ENCODE measurements at regions not wholly inside any gene's neighbourhood (a gene's known extent, or its start where the extent isn't known, plus 50 kb on each side); places are given as distances from the start of the nearest gene placed in this dataset.
"Not testable (repeated sequence)": the region's sequence is repeated elsewhere in the genome, so short reads cannot be mapped to it uniquely, and the experiment has no call there.

GRCh38 chr17:51389875-51390274 is 129.5 kb downstream of the UTP18 start:
- no peak for DNase-seq

DNA sequence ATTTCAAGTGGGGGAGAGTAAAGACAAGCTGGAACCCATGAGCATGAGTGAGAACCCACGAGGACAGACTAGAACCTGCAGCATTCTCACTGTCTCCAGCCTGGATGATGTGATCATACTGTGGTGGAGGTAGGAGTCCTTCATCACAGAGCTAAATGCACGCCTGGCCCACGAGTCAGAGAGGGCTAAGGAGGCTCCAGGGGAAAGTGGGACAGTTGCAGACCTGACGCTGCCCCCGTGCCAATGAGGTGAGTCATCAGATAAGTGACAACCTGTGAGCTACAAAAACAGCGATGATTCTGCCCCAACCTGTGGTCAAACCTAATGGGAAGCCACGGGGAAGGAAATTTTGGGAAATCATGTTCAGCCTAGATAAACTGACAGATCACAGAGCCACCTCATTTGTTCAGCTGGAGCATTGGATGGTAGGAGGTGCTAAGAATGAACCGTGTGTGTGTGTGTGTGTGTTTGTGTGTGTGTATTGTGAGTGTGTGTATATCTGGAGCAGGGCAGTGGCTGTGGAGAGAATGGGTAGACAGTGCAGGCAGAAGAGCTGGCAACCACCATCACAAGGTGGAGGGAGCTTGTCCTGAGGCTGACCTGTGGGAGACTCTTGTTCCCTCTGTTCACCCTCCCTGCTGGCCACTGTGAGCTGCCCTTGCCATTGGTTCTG is 131.8 kb downstream of the UTP18 start:
- DNase-seq, result no peak

GRCh38 chr17:51395621-51396020 is 135.3 kb downstream of the UTP18 start:
- DNase-seq, result no peak

GRCh38 chr17:51397361-51398127 is 137.2 kb downstream of the UTP18 start:
- DNase-seq, result no peak

GRCh38 chr17:51398128-51398525 is 137.8 kb downstream of the UTP18 start:
- DNase-seq, result no peak

DNA sequence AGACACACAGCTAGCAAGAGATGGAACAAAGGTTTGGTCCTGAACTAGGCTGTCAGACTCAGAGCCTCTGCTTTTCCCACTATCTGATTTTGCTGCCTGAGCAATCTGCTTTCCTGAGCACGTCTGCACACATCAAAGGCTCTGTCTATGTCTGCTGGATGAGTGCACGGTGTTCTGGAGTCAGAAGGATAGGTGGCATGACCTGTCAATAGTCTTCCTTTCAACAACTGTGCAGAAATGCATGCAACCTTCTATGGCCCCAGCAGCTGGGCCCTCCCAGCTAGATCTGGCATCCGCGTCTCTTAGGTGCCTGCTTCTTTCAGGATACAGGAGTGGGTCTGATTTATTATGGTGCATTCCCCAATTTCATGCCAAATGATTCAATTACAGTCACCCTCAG is 138.3 kb downstream of the UTP18 start:
- no peak for DNase-seq

GRCh38 chr17:51401279-51401678 is 140.9 kb downstream of the UTP18 start:
- no peak for DNase-seq

DNA sequence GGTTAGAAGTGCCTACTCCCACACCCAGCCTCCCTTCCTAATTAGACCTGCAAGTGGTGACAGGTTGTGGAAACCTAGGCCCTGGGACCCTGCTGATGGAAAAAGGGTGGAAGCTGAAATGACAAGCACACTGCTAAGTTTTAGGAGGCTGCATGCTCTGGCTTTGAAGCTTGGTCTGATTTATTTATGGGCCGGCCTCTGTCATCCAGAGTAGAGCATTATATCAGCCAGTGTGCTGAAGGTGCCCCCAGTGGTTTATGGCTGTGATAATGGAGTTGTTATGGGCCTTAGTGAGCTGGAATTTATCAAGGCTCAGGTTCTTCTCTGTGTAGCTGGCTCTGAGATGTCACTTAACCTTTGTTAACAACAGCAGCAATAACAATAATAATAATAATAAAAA is 142.6 kb downstream of the UTP18 start:
- DNase-seq, result no peak

- DNase-seq, result no peak
These were observed 147.2 kb downstream of the UTP18 start for GRCh38 chr17:51407576-51407975.

DNA sequence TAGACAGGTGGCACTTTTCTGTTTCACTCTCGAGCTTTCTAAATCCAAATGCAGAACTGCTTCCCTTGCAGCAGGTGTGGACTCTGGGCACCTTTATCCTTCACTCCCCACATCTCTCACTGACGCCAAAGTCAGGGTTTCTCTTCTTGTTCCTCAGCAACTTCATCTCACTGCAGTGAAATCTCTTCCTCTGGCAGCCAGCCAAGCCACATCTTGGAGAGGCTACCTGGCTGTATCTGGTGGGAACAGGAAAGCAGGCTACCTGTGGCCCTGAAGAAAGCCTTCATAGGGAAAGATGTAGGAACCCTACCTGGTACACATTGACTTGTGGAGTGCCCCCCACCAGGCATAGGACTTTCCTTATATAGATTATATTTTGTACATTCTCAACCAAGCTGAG is 159.1 kb downstream of the UTP18 start:
- DNase-seq, result no peak

GRCh38 chr17:51421525-51421924 is 161.2 kb downstream of the UTP18 start:
- DNase-seq, result no peak

- DNase-seq, result no peak
These were observed 162.3 kb downstream of the UTP18 start for GRCh38 chr17:51422634-51423033.

GRCh38 chr17:51423421-51424160 is 163.2 kb downstream of the UTP18 start:
- no peak for DNase-seq

DNA sequence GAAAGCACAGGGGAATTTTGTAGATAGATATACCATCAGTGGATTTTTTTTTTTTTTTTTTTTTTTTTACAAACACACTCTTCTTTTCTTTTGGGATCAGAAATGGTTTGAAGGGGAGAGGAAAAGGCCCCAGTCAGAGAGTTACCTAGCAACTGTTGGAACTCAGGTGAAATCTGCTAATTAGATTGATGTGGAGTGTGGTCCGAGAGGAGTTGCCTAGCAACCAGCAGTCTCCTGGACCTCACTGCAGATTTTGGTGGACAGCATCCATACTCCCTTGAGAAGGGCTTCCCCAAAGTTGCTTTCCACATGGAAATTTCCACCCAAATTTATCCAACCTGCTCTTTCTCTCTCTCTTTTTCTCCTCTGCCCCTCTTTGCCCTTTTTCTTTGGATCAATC is 165.4 kb downstream of the UTP18 start:
- no peak for DNase-seq

DNA sequence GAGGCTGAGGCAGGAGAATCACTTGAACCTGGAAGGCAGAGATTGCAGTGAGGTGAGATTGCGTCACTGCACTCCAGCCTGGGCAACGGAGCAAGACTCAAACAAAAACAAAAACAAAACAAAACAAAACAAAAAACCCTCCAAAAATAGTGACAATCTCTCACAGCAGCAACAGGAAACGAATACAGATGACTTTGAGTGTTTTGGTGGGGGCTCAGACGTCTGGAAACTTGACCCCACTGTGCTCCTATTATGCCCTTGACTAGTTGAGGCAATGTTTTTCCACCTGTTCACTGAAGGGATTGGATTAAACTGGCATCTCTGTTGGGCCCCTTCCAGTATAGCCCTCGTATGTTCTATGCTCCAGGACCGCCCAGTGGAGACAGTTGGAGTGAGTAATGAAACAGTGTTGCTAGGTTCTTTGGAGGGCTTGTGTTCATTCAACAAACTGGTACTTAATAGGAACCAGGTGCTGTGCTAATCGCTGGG is 167.0 kb downstream of the UTP18 start:
- DNase-seq, result no peak

DNA sequence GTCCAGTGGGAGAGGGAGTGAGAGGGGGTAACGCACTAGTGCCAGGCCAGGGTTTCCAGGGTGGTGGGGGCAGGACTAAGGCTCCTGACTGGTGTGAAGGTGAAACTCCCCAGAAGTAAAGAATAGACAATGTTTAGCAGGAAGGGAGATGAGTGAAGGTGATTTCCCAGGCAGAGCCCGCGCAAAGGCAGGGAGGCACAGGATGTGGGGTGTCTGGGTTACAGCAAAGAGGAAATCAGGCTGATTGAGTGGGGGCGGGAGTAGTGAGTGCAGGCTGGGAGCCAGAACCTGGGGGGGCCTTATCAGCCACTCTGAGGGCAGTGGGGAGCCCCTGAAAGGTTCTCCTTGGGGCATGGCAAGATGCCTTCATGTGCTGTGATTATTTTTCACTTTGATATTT is 167.5 kb downstream of the UTP18 start:
- DNase-seq, result no peak

DNA sequence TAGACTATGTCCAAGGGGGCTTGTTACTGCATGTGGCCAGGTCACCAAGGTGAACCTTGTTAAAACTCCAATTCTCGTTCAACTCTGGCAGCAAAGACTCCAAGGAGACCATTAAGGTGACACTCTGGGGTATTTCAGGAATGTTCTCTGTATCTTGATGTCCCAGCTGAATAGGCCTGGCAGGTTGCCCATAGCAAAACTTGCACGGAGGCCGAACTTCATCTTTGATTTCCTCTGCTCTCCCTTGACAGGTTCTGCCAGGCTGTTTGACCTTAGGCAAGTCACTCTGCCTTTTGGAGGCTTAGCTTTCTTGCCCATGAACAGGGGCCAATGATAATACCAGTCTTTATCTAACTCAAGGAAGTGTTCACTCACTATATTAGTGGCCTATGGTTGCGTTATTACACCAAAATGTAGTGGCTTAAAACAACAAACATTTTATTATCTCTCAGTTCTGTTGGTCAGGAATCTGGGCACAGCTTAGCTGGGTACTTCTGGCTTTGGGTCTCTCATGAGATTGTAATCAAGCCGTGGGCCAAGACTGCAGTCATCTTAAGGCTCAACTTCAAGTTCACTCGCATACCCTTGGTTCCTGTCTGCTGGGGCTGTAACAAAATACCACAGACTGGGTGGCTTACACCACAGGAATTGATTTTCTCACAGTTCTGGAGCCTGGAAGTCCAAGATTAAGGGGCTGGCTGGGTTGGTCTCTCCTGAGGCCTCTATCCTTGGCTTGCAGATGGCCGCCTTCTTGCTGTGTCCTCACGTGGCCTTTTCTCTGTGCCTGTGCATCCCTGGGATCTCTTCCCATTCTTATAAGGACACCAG is 168.5 kb downstream of the UTP18 start:
- DNase-seq, result no peak

- DNase-seq, result not testable (repeated sequence)
These were observed 169.6 kb downstream of the UTP18 start for GRCh38 chr17:51429938-51430337.

GRCh38 chr17:51430591-51430990 is 170.2 kb downstream of the UTP18 start:
- no peak for DNase-seq

DNA sequence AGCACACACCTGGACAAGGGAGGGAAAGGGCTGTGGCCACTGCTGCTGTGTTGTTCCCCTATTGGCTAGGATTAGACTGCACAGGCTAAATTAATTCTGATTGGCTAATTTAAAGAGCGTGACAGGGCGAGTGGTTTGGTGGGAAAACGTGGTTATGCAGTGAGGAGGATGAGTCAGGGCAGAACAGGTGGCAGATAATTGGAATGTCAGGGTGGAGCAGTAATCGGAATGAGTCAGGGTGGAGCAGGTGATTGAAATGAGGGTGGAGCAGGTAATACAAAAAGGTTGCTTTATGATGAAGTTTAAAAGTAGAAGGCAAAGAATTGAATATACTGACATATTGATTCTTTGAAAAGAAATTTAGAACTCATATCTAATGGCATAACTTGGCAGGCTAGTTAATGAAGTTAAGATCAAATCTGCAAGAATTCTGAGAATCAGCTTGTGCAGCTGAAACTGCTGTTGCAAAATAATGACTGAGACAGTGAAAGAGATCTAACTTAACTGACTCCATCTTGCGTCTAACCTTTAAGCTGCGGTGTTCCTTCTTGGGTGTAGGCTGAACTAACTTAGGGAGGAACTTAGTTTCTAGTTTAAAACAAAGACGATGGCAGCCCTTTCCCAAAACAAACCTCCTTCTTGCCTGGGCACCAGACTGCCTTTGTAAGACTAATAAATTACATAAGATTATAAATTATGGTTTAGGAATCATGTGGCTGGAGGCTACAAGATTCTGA is 174.3 kb downstream of the UTP18 start:
- no peak for DNase-seq

DNA sequence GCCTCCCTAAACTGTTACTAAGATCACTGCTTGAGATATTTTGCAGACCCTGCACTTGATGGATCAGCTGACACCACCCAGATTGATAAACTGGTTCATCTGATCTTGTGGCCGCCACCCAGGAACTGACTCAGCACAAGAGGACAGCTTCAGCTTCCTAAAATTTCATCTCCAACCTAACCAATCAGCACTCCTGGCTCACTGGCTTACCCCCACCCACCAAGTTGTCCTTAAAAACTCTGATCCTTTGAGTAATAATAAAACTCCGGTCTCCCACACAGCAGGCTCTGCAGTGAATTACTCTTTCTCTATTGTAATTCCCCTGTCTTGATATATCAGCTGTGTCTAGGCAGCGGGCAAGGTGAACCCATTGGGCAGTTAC is 174.8 kb downstream of the UTP18 start:
- DNase-seq, result no peak

- peak; percentile 11 for DNase-seq
These were observed 175.3 kb downstream of the UTP18 start for GRCh38 chr17:51435641-51436091.
